Stimulated activated CD4-positive, alpha-beta T cell treated with anti-CD3 and anti-CD28 coated beads, Interleukin-4, amount 100 ng/mL, for 24 hours (primary cell): ENCODE measurements at regions not wholly inside any gene's neighbourhood (a gene's known extent, or its start where the extent isn't known, plus 50 kb on each side); places are given as distances from the start of the nearest gene placed in this dataset.

Source experiments
- DNase-seq: peaks from one replicate; pipeline ENCODE4 v3.0.0-alpha.2; 2020

DNA sequence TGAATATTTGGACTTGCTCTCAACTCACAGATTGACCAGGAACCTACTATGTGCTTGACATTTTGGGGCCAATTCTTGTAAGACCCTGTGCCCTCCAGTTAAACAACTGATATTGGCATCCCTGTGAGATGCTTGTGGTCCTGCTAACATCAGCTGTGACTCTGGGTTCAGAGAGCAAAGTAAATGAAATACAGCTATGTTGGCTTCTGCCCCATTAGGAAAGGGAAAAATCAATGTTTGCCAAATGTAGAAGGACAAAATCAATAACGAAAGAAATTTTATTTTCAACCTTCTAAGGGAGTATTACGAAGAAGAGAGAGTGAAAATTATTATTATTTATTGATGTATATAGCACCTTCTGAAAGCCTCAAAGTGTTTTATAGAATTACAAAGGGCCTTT is 266.9 kb upstream of the ARID1B start:
- no peak for DNase-seq

- no peak for DNase-seq
Measured at GRCh38 chr6:156509496-156509895, 267.7 kb upstream of the ARID1B start.

DNA sequence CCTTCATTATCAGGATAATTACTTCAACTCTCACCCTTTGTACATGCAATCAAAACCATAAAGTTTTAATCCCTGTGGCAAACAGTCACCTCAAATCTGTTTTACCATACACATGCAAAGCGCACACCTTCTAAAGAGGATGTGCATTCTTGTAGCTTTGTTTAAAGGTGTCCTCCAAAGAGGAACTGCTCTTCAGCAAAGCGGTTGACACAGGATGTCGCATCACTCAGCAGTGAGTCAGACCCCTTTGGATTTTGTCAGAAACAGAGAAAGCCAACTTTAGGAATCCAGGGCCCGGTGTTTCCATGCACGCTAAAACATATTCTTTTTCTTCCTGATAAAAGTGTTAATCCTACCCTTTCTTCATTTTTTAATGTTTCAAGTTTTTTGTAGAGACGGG is 268.3 kb upstream of the ARID1B start:
- DNase-seq, result no peak

GRCh38 chr6:156508126-156508525 is 269.1 kb upstream of the ARID1B start:
- no peak for DNase-seq

- DNase-seq, result no peak
Measured at GRCh38 chr6:156507656-156508055, 269.5 kb upstream of the ARID1B start.

DNA sequence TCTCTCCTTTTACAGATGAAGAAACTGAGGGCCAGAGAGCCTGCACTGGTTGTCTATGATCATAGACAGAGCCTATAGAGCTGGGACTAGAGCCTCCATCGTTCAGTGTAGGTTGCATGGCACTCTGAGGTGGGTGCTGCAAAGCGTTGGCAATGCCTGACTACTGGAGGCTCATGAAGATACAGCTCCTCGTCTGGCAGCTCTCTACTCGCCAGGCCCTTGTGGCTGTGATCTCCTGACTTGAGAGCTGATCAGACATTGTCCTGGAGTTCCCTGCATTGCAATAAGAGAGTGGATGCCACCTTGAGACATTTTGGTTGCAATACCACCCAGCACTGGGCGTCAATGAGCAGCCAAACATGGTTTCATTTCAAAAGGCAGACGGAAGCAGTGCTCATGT is 270.1 kb upstream of the ARID1B start:
- no peak for DNase-seq

DNA sequence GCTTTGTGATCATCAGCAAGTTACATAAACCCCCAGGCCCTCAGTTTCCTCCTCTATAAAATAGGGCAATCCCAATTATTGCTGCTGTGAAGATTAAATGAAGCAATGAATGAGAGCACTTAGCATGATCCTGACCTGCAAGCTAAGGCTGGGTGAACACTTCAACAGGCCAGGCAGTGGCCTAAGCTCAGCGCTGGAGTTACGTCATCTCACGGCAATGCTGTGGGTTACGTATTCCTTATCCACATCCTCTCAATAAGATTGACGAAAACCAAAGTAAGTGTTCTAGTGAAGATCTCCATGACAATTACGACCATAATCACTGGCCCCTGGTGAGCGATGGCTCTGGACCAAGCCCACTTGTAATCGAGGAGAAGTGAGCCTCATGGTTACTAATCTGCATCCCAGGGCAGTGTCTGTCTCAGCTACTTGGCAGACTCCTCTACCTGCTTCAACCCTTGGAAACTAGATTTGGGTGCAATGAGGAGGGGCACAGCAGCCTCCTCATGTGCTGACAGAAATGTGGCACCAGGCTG is 274.1 kb upstream of the ARID1B start:
- no peak for DNase-seq

GRCh38 chr6:156497618-156498017 is 279.6 kb upstream of the ARID1B start:
- no peak for DNase-seq

DNA sequence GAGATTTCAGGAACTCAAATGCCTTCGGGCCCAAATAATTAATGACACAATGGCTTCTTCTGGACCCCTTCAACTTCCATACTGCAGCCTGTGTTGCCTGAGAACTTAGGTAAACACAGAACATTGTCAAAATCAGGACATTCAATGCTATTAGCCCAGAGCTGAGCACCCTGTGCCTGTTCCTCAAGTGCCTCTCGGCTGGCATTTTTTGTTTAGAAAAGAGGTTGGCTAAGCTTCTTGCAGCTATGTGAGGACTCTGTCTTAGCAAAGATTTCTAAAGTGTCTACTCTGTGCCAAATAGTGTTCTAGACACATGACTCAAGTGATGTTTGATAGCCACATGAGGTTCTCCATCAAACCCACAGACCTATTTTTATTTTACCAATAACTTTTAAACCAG is 289.3 kb upstream of the ARID1B start:
- DNase-seq, result no peak

- no peak for DNase-seq
Measured at GRCh38 chr6:156485150-156485549, 292.0 kb upstream of the ARID1B start.

- no peak for DNase-seq
Measured at GRCh38 chr6:156474507-156475120, 302.6 kb upstream of the ARID1B start.

DNA sequence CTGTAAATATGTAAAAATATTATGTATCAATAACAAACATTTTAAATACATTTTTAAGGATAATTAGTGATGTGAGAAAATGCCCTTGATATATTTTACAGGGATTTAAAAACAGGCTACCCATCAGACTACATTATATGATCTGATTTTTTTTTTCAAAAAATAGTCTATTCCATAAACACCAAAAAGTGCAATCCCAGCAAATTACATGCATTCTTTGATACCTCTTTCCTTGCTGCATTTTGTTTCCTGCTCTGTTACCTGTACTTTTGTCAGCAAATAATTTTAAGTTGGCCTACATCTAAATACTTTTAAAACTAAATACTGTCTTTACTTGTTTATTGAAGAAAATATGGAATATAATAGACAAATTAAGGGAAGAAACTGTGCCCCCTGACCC is 306.2 kb upstream of the ARID1B start:
- DNase-seq, result no peak

- no peak for DNase-seq
Measured at GRCh38 chr6:156464100-156464878, 312.9 kb upstream of the ARID1B start.

GRCh38 chr6:156461647-156462046 is 315.5 kb upstream of the ARID1B start:
- DNase-seq, result no peak

GRCh38 chr6:156457601-156458000 is 319.6 kb upstream of the ARID1B start:
- no peak for DNase-seq

GRCh38 chr6:156455847-156456246 is 321.3 kb upstream of the ARID1B start:
- no peak for DNase-seq

DNA sequence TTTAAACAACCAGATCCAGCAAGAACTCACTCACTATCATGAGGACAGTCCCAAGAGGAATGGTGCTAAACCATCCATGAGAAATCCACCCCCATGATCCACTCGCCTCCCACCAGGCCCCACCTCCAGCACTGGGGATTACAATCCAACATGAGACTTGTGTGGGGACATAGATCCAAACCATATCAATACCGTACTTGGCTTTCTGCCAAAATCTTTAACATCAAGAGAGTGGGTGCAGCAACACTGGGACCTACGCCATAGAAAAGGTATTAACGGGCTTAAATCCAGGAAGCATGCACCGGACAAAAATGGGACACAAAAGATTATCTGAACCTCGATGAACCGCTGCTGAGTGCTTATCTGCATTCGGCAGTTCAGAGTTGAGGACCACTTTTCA is 322.3 kb upstream of the ARID1B start:
- DNase-seq, result no peak

GRCh38 chr6:156451726-156452125 is 325.5 kb upstream of the ARID1B start:
- DNase-seq, result no peak

- no peak for DNase-seq
Measured at GRCh38 chr6:156451088-156451487, 326.1 kb upstream of the ARID1B start.

- no peak for DNase-seq
Measured at GRCh38 chr6:156450421-156450820, 326.8 kb upstream of the ARID1B start.

DNA sequence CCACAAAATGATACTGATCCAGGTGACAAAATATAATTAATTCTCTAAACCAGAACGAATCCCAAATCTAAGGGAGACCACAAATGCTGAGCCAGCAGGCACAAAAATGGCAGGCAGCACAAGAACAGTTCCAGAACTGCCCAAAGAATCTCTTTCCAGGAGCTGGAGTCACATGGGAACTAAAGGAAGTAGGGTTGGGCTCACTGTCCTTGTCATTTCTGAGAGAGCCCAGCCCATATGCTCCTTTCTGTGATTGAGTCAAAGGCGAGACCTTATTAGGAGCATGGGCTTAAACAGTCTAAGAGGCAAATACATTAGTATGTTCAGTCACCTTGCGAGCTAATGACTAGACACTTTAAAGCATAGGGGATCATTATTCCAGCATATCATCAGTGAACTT is 327.6 kb upstream of the ARID1B start:
- no peak for DNase-seq

- no peak for DNase-seq
Measured at GRCh38 chr6:156449128-156449527, 328.1 kb upstream of the ARID1B start.

DNA sequence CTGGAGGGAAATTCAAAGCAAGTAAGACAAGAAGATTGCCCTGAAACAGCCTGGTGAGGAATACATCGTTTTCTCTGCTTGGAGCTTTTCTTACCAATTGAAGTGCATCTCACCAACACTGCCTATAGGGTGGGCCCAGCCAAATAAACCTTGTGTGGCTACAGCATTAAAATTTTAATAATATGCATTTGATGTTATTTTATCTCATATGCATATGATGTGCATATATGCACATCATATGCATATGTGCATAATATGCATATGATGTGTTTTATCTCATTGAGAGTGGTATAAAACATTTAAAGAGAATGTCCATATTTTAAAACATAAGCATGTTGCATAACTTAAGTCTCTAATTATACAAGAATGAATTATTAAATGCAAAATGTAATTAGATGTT is 328.6 kb upstream of the ARID1B start:
- DNase-seq, result no peak

GRCh38 chr6:156440688-156441087 is 336.5 kb upstream of the ARID1B start:
- DNase-seq, result no peak
